Activated CD8-positive, alpha-beta T cell treated with anti-CD3 and anti-CD28 coated beads for 36 hours (primary cell): ENCODE measurements at regions not wholly inside any gene's neighbourhood (a gene's known extent, or its start where the extent isn't known, plus 50 kb on each side); places are given as distances from the start of the nearest gene placed in this dataset.

Experiments used
- ATAC-seq: fragments of 200-7000 bp; cut with Tn5 transposase; one replicate; pipeline ENCODE4 v1.10.0; 2021; ENCODE audit warnings: mild to moderate bottlenecking, moderate library complexity
- CTCF ChIA-PET: fragments of 350-600 bp; sonication (Branson Sonifier 250); formaldehyde crosslinking; loops from one replicate; lab custom pipeline; 2021; ENCODE audit warnings: antibody characterized with exemption; lab: Charles Lee
- POLR2A ChIA-PET: fragments of 350-600 bp; sonication (Branson Sonifier 250); formaldehyde crosslinking; loops from one replicate; lab custom pipeline; 2021; ENCODE audit warnings: antibody characterized with exemption; lab: Charles Lee
- DNase-seq: peaks from one replicate; pipeline ENCODE4 v3.0.0-alpha.2; 2020
- H3K27ac Mint-ChIP-seq: one replicate; pipeline ENCODE4 v1.8.0; 2021; ENCODE audit warnings: mild to moderate bottlenecking, mixed read lengths
- H3K27me3 Mint-ChIP-seq: one replicate; pipeline ENCODE4 v1.8.0; 2021; ENCODE audit warnings: mixed read lengths
- H3K36me3 Mint-ChIP-seq: one replicate; pipeline ENCODE4 v1.8.0; 2021; ENCODE audit warnings: low read depth, mixed read lengths
- H3K4me1 Mint-ChIP-seq: one replicate; pipeline ENCODE4 v1.8.0; 2021; ENCODE audit warnings: low read depth, mixed read lengths
- H3K4me3 Mint-ChIP-seq: one replicate; pipeline ENCODE4 v1.8.0; 2021; ENCODE audit warnings: mild to moderate bottlenecking, moderate library complexity, mixed read lengths
- H3K9me3 Mint-ChIP-seq: one replicate; pipeline ENCODE4 v1.8.0; 2021; ENCODE audit warnings: mixed read lengths
- CTCF ChIP-seq: fragments of 200-600 bp; IDR thresholded peaks from one replicate; pipeline ENCODE4 v1.8.0; 2022; ENCODE audit warnings: antibody characterized with exemption, mild to moderate bottlenecking
- intact Hi-C: fragments of 100-400 bp; cut with micrococcal nuclease; formaldehyde crosslinking; loops from one replicate; pipeline ENCODE4 v1.10.0; 2022

- H3K4me1 Mint-ChIP-seq = peaks cover 4% of the 10 kb centered on the region
- no peaks in the 10 kb centered on the region for H3K9me3 Mint-ChIP-seq
- intact Hi-C loops = no loop called here
- DNase-seq = no peak
- no peak for ATAC-seq
- CTCF ChIA-PET = no interaction called here
- H3K4me3 Mint-ChIP-seq = no peak overlapping the region
- no peak overlapping the region for H3K27ac Mint-ChIP-seq
- no peaks in the 10 kb centered on the region for H3K36me3 Mint-ChIP-seq
- H3K27me3 Mint-ChIP-seq = peaks cover 3% of the 10 kb centered on the region
- POLR2A ChIA-PET = no interaction called here
- TF ChIP-seq CTCF = no peak
Measured at GRCh38 chr11:8325591-8326304, 62.1 kb upstream of the LMO1 start.

- intact Hi-C loops = no loop called here
- no peak for TF ChIP-seq CTCF
- POLR2A ChIA-PET = no interaction called here
Measured at GRCh38 chr11:8323161-8323935, 59.7 kb upstream of the LMO1 start.

GRCh38 chr11:8321876-8322275, 58.2 kb upstream of the LMO1 start:
- Mint-ChIP-seq H3K4me3 (no peak overlapping the region), H3K4me1 (no peaks in the 10 kb centered on the region), H3K27me3 (peaks cover 4% of the 10 kb centered on the region), H3K36me3 (no peaks in the 10 kb centered on the region), H3K27ac (no peak overlapping the region), H3K9me3 (no peaks in the 10 kb centered on the region)
- no peak for TF ChIP-seq CTCF
- ATAC-seq (no peak), DNase-seq (no peak)
- intact Hi-C loops = no loop called here
- ChIA-PET CTCF (no interaction called here), POLR2A (no interaction called here)

More at GRCh38 chr11:8323161-8323935, 59.7 kb upstream of the LMO1 start:
- Mint-ChIP-seq H3K36me3 (no peaks in the 10 kb centered on the region), H3K4me3 (no peak overlapping the region), H3K27ac (no peak overlapping the region), H3K27me3 (peaks cover 4% of the 10 kb centered on the region), H3K9me3 (no peaks in the 10 kb centered on the region), H3K4me1 (no peaks in the 10 kb centered on the region)
- ATAC-seq (no peak), DNase-seq (no peak)
- CTCF ChIA-PET = no interaction called here

- intact Hi-C loops = no loop called here
- Mint-ChIP-seq H3K4me1 (no peaks in the 10 kb centered on the region), H3K4me3 (no peak overlapping the region), H3K27me3 (peaks cover 4% of the 10 kb centered on the region), H3K27ac (no peak overlapping the region), H3K9me3 (no peaks in the 10 kb centered on the region), H3K36me3 (no peaks in the 10 kb centered on the region)
- DNase-seq = no peak
- CTCF ChIA-PET = no interaction called here
- POLR2A ChIA-PET = no interaction called here
- no peak for TF ChIP-seq CTCF
- no peak for ATAC-seq
Measured at GRCh38 chr11:8320076-8320475, 56.4 kb upstream of the LMO1 start.

GRCh38 chr11:8318536-8318935, 54.9 kb upstream of the LMO1 start:
- Mint-ChIP-seq H3K4me1 (no peaks in the 10 kb centered on the region), H3K27me3 (peaks cover 4% of the 10 kb centered on the region), H3K36me3 (no peaks in the 10 kb centered on the region), H3K9me3 (no peaks in the 10 kb centered on the region), H3K4me3 (no peak overlapping the region), H3K27ac (no peak overlapping the region)
- CTCF ChIA-PET = interaction anchor here (1.0 to 1.6 kb wide), 3 partner anchors 13 to 248 kb away, joined by 3 to 5 read pairs (median 4); partner anchors contain the start of gene LMO1
- no peak for TF ChIP-seq CTCF
- DNase-seq (peak; percentile 28), ATAC-seq (no peak)
- intact Hi-C loops = no loop called here
- POLR2A ChIA-PET = no interaction called here
